Stimulated activated CD4-positive, alpha-beta T cell treated with anti-CD3 and anti-CD28 coated beads, Interleukin-1b, Interleukin-23, amount 100 ng/mL, for 24 hours (primary cell): ENCODE measurements at regions not wholly inside any gene's neighbourhood (a gene's known extent, or its start where the extent isn't known, plus 50 kb on each side); places are given as distances from the start of the nearest gene placed in this dataset.
"Not testable (repeated sequence)": the region's sequence is repeated elsewhere in the genome, so short reads cannot be mapped to it uniquely, and the experiment has no call there.

Source experiments
- DNase-seq, 4 experiments: peaks; one replicate each; pipeline ENCODE4 v3.0.0-alpha.2; 2020; ENCODE audit warnings: low read depth in 4 of 4, low spot score in 1 of 4

GRCh38 chr3:18988614-18989229, 159.6 kb upstream of the KCNH8 start:
- no peak for DNase-seq

- DNase-seq = no peak
Observed at GRCh38 chr3:18987862-18988447, 160.4 kb upstream of the KCNH8 start.

- no peak for DNase-seq
Observed at GRCh38 chr3:18987070-18987469, 161.2 kb upstream of the KCNH8 start.

GRCh38 chr3:18982920-18983319, 165.4 kb upstream of the KCNH8 start:
- DNase-seq = no peak

GRCh38 chr3:18976102-18976501, 172.2 kb upstream of the KCNH8 start:
- not testable (repeated sequence) for DNase-seq

- no peak for DNase-seq
Observed at GRCh38 chr3:18968120-18968519, 180.2 kb upstream of the KCNH8 start.

GRCh38 chr3:18965781-18966180, 182.5 kb upstream of the KCNH8 start:
- DNase-seq = no peak

GRCh38 chr3:18964640-18965039, 183.7 kb upstream of the KCNH8 start:
- DNase-seq = no peak

- DNase-seq = no peak
Observed at GRCh38 chr3:18951333-18951732, 197.0 kb upstream of the KCNH8 start.

GRCh38 chr3:18946524-18946923, 201.8 kb upstream of the KCNH8 start:
- DNase-seq = no peak

GRCh38 chr3:18937574-18937973, 210.7 kb upstream of the KCNH8 start:
- no peak for DNase-seq

GRCh38 chr3:18919158-18919557, 229.2 kb upstream of the KCNH8 start:
- no peak for DNase-seq

GRCh38 chr3:18917923-18918322, 230.4 kb upstream of the KCNH8 start:
- DNase-seq = no peak

- no peak for DNase-seq
Observed at GRCh38 chr3:18902081-18902793, 246.1 kb upstream of the KCNH8 start.

- no peak for DNase-seq
Observed at GRCh38 chr3:18901571-18901970, 246.7 kb upstream of the KCNH8 start.

GRCh38 chr3:18900994-18901393, 247.3 kb upstream of the KCNH8 start:
- no peak for DNase-seq

- DNase-seq = no peak
Observed at GRCh38 chr3:18898911-18899310, 249.4 kb upstream of the KCNH8 start.

- no peak for DNase-seq
Observed at GRCh38 chr3:18892756-18893155, 255.6 kb upstream of the KCNH8 start.

GRCh38 chr3:18892047-18892446, 256.3 kb upstream of the KCNH8 start:
- DNase-seq = no peak

GRCh38 chr3:18891641-18892040, 256.7 kb upstream of the KCNH8 start:
- no peak for DNase-seq

GRCh38 chr3:18890449-18890848, 257.9 kb upstream of the KCNH8 start:
- no peak for DNase-seq

- DNase-seq = no peak
Observed at GRCh38 chr3:18888819-18889218, 259.5 kb upstream of the KCNH8 start.

GRCh38 chr3:18888370-18888769, 259.9 kb upstream of the KCNH8 start:
- no peak for DNase-seq
